NCI-H748 treated with DMSO at 0.1 percent for 48 hours (cell line): ENCODE measurements at regions not wholly inside any gene's neighbourhood (a gene's known extent, or its start where the extent isn't known, plus 50 kb on each side); places are given as distances from the start of the nearest gene placed in this dataset.

Source experiments
- DNase-seq: peaks from one replicate; lab custom pipeline; 2025; lab: John Stamatoyannopoulos, UW

GRCh38 chr2:181380581-181380980 is 76.6 kb upstream of the ITGA4 start:
- DNase-seq, result no peak

GRCh38 chr2:181384923-181385322 is 72.3 kb upstream of the ITGA4 start:
- DNase-seq, result no peak

GRCh38 chr2:181389524-181389923 is 67.7 kb upstream of the ITGA4 start:
- DNase-seq, result no peak

GRCh38 chr2:181393472-181393871 is 63.7 kb upstream of the ITGA4 start:
- DNase-seq, result peak; percentile 65

- DNase-seq, result no peak
These were observed 62.3 kb upstream of the ITGA4 start for GRCh38 chr2:181394741-181395437.

GRCh38 chr2:181395851-181396250 is 61.3 kb upstream of the ITGA4 start:
- DNase-seq, result no peak

- no peak for DNase-seq
These were observed 60.7 kb upstream of the ITGA4 start for GRCh38 chr2:181396256-181397123.

GRCh38 chr2:181397331-181397730 is 59.9 kb upstream of the ITGA4 start:
- DNase-seq, result no peak

- DNase-seq, result no peak
These were observed 59.2 kb upstream of the ITGA4 start for GRCh38 chr2:181398000-181398399.

- no peak for DNase-seq
These were observed 58.2 kb upstream of the ITGA4 start for GRCh38 chr2:181399027-181399426.

GRCh38 chr2:181404472-181404871 is 52.7 kb upstream of the ITGA4 start:
- no peak for DNase-seq

- DNase-seq, result no peak
These were observed 50.0 kb upstream of the ITGA4 start for GRCh38 chr2:181407171-181407570.
